Anterior cingulate cortex (tissue), 58 donors: ENCODE measurements at regions not wholly inside any gene's neighbourhood (a gene's known extent, or its start where the extent isn't known, plus 50 kb on each side); places are given as distances from the start of the nearest gene placed in this dataset.
A peak's percentile ranks its signal among the peaks of the same experiment; 100 is the strongest.

Experiments
- DNase-seq, 58 donors: peaks; one replicate each; lab custom pipeline; 2025; lab: John Stamatoyannopoulos, UW

GRCh38 chr11:131284041-131284440 lies 86.4 kb upstream of the NTM start:
- no peak for DNase-seq

DNA sequence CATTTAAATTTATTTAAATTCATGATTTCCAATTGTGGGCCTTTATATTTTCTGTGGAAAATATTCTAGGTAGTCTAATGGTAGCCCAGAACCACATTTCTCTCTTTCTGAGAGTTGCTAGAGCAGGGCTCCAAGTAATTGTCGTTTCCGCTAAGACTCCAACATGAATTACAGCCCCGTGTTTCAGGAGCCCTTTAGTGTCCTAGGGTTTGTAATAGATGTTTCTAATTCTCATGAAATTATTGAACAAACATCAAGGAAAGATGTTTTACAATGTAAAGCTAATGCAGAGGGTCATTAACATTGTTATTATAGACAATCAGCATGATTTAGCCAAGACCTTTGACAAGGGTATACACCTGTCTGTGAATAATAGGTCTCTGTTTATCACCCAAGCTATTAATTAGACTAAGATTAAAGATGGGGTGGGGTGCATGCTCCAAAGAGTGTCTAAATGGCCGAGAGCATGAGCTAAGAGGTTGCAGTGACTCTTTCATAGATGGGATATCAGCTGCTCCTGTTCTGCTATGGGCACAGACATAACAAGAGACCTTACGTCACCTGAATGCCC lies 81.8 kb upstream of the NTM start:
- no peak for DNase-seq

GRCh38 chr11:131290185-131290584 lies 80.2 kb upstream of the NTM start:
- DNase-seq, result no peak

DNA sequence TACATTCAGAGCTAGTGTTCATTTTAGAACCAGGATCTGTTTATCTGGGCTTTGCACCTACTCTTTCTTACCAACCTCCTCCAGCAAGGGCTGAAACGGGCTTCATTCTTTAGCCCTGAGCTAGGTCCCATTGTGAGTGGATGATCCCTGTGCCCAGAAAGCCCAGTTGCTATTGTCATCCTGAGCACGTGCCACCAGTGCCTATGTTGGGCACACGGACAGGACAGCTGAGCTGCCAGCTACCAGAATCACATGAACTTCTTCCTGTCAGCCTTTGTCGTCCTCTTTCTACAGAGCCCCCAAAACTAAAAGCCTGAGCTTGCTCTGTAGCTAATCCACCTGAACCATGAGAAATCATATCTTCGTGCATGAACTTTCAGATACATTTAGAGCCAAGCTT lies 74.4 kb upstream of the NTM start:
- DNase-seq, result peak in 28 of 58 donors; percentile 5 to 68 (median 37)

GRCh38 chr11:131297441-131297840 lies 73.0 kb upstream of the NTM start:
- DNase-seq, result no peak

- no peak for DNase-seq
Observed at GRCh38 chr11:131299598-131300438, 70.6 kb upstream of the NTM start.

DNA sequence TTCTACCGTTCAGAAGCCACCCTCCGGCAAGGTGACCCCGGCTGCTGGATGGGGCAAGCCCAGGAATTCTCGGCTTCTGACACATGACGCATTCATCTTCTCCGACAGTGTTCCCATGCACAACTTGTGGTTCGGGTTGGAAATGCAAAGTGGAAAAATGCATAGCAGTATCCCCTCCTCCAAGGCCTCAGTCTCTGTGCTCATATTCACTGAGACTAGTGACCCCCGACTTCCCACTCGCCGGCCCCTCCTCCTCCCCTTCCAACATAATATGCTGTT lies 70.0 kb upstream of the NTM start:
- no peak for DNase-seq

DNA sequence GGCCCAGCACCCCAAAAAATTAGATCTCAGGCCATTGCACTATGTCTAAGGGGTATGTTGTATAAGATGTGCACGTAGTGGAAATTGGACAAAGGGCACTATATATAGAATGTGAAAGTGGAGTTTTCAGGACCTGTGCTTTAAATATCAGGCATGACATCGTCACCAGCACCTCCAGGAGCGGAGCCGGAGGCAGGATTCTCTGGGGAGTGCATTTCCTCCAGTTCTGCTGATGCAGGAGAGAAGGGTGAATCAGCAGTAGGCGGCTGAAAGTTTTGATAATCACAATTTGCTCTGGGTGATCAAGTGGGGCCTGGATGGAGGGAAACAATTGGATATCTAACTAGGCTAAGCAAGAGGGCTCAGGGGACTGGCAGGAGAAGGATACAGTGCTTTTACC lies 69.1 kb upstream of the NTM start:
- DNase-seq, result peak in 1 of 58 donors; percentile 29

GRCh38 chr11:131302836-131303235 lies 67.6 kb upstream of the NTM start:
- no peak for DNase-seq

- DNase-seq, result no peak
Observed at GRCh38 chr11:131303611-131304119, 66.8 kb upstream of the NTM start.

DNA sequence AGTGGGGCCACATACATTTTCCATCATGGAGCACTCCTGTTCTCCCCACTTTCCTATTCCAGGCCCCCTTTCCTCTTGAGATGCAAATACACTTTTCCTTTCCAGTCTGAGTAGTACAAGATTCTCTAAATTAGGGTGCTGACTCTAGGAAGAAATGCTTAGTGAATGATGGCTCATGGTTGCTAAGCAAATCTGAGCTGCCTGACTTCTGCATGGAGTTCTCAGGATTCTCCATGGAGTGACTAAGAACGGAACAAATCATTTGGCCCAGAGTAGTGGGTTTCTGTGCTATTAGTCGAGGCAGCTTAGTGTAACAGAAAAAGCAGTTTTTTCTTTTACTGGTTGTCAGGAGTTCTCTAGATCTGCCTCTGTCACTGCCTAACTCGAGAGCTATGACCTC lies 65.4 kb upstream of the NTM start:
- DNase-seq, result peak in 1 of 58 donors; percentile 5

DNA sequence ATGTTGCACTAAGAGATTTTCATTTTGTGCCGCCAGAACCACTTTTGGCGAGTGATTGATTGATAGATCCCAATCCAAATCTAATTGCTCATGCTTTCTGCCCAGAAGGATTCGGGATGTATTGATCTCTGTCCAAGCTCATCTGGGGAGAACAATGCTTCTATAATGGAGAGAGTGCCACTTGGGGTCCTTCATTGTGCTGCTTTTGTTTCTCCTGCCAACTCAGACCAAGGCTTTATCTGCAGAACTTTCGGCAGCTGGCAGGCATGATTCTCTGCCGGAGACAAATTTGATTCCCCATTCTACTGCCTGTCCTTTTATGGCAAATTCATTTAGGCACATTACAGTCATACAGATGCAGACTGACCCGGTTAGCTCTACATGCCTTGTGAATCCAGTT lies 62.9 kb upstream of the NTM start:
- peak in 2 of 58 donors; percentile 7 to 45 for DNase-seq

DNA sequence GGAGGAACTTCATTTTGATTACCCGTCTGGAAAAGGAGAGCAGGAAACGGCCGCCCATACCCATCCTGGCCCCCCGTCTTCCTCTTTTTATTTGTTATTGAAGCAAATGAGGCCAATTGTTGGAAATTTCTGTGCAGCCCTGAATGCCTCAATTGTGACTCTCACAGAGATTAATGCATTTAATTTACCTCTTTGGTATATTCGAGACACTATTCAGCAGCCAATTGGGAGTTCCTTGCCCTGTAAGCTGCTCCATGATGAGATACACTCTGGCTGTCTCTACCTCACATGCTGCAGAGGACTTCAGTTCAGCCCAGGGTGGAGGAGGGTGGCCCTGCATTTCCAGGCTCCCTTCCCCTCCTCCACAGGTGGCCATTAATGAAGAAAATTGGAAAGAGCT lies 60.6 kb upstream of the NTM start:
- no peak for DNase-seq

DNA sequence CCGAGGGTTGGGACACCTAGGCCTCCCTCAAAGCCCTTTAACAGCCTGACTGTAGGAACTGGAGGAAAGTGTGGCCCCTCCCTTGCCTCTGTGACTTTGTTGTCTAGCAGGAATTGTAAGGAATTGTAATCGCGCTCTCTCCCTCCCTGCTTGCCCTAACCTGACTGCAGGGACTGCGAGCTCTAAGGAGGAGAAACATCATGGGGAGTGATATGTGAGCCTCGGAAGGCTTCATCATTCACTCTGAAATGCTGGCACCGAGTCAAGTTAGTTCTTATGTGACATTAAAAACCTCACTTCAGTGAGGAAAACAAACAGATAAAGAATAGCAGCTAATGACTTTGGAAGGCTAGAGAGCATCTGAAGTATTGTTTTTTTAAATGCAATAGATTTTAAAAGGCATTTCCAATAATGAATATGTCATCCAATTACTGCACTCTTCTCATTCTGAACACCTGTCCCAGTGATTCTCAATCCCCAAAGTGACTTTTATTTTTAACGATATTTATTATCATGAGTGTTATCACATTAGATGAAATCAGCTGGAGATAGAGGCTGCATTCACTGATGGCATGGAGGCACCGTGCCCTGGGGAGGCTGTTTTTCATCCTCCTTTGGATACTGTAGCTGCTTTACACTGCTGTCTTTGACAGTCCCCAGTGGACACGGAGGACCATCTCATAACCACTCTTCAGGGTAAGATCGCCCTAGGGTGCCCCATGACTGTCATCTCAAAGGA lies 58.5 kb upstream of the NTM start:
- no peak for DNase-seq
